Gastrocnemius medialis (tissue), 4 donors: ENCODE measurements at regions not wholly inside any gene's neighbourhood (a gene's known extent, or its start where the extent isn't known, plus 50 kb on each side); places are given as distances from the start of the nearest gene placed in this dataset.
"Not testable (repeated sequence)": the region's sequence is repeated elsewhere in the genome, so short reads cannot be mapped to it uniquely, and the experiment has no call there.

ENCODE experiments used
- ATAC-seq, 2 donors: fragments of 150-250 bp; one replicate each; pipeline ENCODE4 v1.9.1; 2016
- DNase-seq, 2 donors: peaks; one replicate each; pipeline ENCODE4 v3.0.0-alpha.2; 2019
- H3K27ac ChIP-seq, 4 donors: fragments of 200-600 bp; sonication (generic); 1 replicate in 1 of 4; 2 replicates in 3 of 4; pipeline ENCODE4 v1.5.1; 2016 to 2018; ENCODE audit warnings: mild to moderate bottlenecking in 2 of 4, moderate library complexity in 1 of 4
- H3K27me3 ChIP-seq, 3 donors: fragments of 200-600 bp; sonication (generic) in 2 of 3; 1 replicate in 1 of 3; 2 replicates in 2 of 3; pipeline versions ENCODE4 v1.5.1 to v1.6.0; 2016 to 2019; ENCODE audit warnings: mild to moderate bottlenecking in 1 of 3, moderate library complexity in 1 of 3
- H3K36me3 ChIP-seq, 2 donors: fragments of 200-600 bp; sonication (generic) in 1 of 2; one replicate each; pipeline ENCODE4 v1.5.1; 2017 to 2018
- H3K4me1 ChIP-seq, 2 donors: fragments of 200-600 bp; sonication (generic) in 1 of 2; one replicate each; pipeline ENCODE4 v1.5.1; 2016 to 2017; ENCODE audit warnings: mild to moderate bottlenecking in 2 of 2
- H3K4me3 ChIP-seq, 4 donors: fragments of 200-600 bp; sonication (generic) in 3 of 4; 1 replicate in 1 of 4; 2 replicates in 3 of 4; pipeline ENCODE4 v1.5.1; 2016 to 2019; ENCODE audit warnings: mild to moderate bottlenecking in 2 of 4
- H3K9me3 ChIP-seq, 3 donors: fragments of 200-600 bp; sonication (generic) in 2 of 3; 1 replicate in 1 of 3; 2 replicates in 2 of 3; pipeline ENCODE4 v1.5.1; 2016 to 2019
- in situ Hi-C, 4 donors: fragments of 200-750 bp; cut with MboI; loops; one replicate each; pipeline versions ENCODE4 v1.15.0 to v1.8.0; 2017; ENCODE audit warnings: low sequenced_read_pairs in 4 of 4
- intact Hi-C: fragments of 100-400 bp; cut with DNase I; formaldehyde crosslinking; loops from one replicate; pipeline ENCODE4 v1.15.1; 2023; ENCODE audit warnings: low total_unique reads

GRCh38 chr21:9790354-9790753, 731.0 kb upstream of the TPTE start:
- intact Hi-C loops, H3K27me3 ChIP-seq, H3K4me1 ChIP-seq, in situ Hi-C loops, ATAC-seq, H3K27ac ChIP-seq, H3K36me3 ChIP-seq, DNase-seq, H3K4me3 ChIP-seq, H3K9me3 ChIP-seq: not testable (repeated sequence)

DNA sequence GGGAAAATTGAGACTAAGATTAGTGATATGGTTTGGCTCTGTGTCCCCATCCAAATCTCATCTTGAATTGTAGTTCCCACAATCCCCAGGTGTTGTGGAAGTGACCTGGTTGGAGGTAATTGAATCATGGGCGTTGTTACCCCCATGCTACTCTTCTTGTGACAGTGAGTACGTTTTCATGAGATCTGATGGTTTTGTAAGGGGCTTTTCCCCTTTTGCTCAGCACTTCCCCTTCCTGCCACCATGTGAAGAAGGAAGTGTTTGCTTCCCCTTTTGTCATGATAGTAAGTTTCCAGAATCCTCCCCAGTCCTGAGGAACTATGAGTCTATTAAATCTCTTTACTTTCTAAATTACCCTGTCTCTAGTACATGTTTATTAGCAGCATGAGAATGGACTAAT, 729.9 kb upstream of the TPTE start:
- H3K27me3 ChIP-seq, H3K36me3 ChIP-seq, DNase-seq, ATAC-seq, H3K4me3 ChIP-seq, intact Hi-C loops, H3K27ac ChIP-seq, in situ Hi-C loops, H3K9me3 ChIP-seq, H3K4me1 ChIP-seq: not testable (repeated sequence)

DNA sequence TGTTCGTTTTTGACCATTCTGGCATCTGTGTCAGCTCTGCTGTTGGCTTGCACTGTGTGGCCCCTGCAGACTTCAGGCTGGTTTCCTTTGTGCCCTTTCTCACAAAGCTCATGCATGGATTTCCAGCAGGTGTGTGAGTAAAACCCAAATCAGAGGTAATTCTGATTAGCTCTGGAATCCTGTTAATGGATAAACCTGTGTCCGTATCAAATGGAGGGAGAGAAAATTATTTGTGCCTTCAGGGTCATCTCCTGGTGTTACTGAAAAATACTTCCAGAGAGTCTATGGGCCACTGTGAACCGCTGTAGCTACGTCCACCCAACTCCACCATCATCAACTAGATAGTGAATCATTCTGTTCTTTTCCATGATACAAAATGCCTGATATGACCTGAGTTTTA, 726.1 kb upstream of the TPTE start:
- H3K27ac ChIP-seq, H3K36me3 ChIP-seq, intact Hi-C loops, H3K4me3 ChIP-seq, DNase-seq, in situ Hi-C loops, H3K9me3 ChIP-seq, H3K4me1 ChIP-seq, ATAC-seq, H3K27me3 ChIP-seq: not testable (repeated sequence)

DNA sequence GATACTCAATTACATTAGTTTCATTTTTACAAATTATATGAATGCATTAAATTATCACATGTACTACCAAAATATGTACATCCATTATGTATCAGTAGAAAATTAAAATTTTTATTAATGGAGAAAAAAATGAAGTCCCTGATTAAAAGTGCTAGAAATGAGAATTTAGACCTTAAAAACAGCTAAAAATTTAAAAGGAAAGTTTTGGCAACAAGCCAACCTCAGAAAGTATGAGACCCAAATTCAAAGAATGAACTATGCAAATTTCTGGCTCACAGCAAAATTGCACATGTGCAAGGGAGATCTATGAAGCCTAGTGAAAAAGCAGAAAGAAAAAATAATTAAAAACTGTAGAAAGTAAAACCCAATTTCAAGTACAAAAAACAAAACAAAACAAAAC, 725.1 kb upstream of the TPTE start:
- in situ Hi-C loops, H3K4me1 ChIP-seq, H3K27me3 ChIP-seq, intact Hi-C loops, ATAC-seq, DNase-seq, H3K4me3 ChIP-seq, H3K27ac ChIP-seq, H3K36me3 ChIP-seq, H3K9me3 ChIP-seq: not testable (repeated sequence)

DNA sequence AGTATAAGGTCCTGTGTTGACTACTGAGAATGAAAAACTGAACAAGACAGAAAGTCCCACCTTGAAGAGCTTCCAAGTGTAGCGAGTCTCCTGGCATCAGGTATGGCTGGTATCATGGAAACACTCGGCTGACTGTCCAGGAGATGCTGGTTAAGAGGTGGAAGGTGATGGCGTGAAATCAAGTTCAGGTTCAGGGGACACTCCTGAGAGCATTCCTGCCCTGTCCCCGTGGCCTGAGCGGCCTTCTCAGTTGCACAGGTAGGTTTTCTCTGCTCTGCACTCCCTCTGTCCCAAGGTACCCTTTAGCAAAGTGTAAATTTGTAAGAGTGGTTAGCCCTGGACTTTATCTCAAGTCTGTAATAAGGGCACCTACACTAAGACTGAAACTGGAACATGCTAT, 713.7 kb upstream of the TPTE start:
- H3K36me3 ChIP-seq, H3K27me3 ChIP-seq, H3K4me1 ChIP-seq, H3K9me3 ChIP-seq, in situ Hi-C loops, H3K4me3 ChIP-seq, H3K27ac ChIP-seq, ATAC-seq, DNase-seq, intact Hi-C loops: not testable (repeated sequence)

DNA sequence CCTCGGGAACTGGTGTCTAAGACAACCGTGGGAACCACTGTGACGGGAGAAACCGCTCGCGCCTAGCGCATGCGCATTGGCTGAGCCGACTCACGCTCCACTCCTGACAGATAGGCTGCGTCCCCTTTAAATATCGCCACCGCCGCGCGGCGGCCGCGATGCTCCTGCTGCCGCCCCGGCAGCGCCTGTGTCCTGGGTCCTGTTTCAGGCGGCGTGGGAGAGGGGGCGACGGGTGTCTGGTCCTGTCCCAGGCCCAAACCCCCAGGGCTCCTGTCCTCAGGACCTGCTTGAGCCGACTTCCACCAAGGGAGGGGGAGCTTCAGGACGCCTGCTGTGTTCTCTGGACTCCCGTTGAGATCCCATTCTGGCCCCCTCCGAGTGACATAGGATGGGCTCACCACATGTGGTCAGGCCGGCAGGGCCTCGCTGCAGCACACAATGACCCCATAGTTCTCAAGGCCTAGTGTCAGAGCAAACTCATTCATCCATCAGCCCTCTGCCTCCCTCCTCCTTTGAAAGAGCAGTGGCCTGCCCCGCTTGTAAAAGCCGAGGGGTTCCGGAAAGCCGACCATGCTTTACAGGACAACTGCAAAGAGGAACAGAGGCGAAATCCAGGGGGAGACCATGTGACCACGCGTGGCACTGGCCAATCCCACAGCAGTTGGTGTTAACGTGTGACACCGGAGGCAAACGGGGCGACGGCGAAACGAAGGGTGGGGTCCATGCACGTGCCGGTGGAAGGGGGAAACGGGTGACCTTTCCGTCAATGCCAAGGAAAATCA, 710.0 kb upstream of the TPTE start:
- H3K27ac ChIP-seq, DNase-seq, in situ Hi-C loops, H3K4me1 ChIP-seq, H3K36me3 ChIP-seq, H3K4me3 ChIP-seq, H3K27me3 ChIP-seq, intact Hi-C loops, ATAC-seq, H3K9me3 ChIP-seq: not testable (repeated sequence)

DNA sequence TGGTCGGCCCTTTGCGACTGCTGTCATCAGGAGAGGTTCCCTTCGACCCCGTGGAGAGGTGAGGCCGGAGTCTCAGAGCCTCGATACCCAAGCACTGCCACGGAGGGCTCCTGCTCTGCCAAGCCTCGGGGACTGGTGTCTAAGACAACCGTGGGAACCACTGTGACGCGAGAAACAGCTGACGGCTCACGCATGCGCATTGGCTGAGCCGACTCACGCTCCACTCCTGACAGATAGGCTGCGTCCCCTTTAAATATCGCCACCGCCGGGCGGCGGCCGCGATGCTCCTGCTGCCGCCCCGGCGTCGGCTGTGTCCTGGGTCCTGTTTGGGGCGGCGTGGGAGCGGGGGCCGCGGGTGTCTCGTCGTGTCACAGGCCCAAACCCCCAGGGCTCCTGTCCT, 708.9 kb upstream of the TPTE start:
- H3K4me1 ChIP-seq, H3K27me3 ChIP-seq, intact Hi-C loops, DNase-seq, in situ Hi-C loops, H3K27ac ChIP-seq, H3K9me3 ChIP-seq, H3K36me3 ChIP-seq, H3K4me3 ChIP-seq, ATAC-seq: not testable (repeated sequence)

- ATAC-seq, intact Hi-C loops: not testable (repeated sequence)
These were observed 707.2 kb upstream of the TPTE start for GRCh38 chr21:9813894-9814814.

GRCh38 chr21:9815181-9815789, 706.1 kb upstream of the TPTE start:
- H3K9me3 ChIP-seq, H3K27me3 ChIP-seq, H3K36me3 ChIP-seq, intact Hi-C loops, in situ Hi-C loops, DNase-seq, H3K4me1 ChIP-seq, H3K4me3 ChIP-seq, ATAC-seq, H3K27ac ChIP-seq: not testable (repeated sequence)

More at GRCh38 chr21:9813894-9814814, 707.2 kb upstream of the TPTE start:
- H3K36me3 ChIP-seq, H3K4me3 ChIP-seq, H3K27ac ChIP-seq, in situ Hi-C loops, DNase-seq, H3K9me3 ChIP-seq, H3K27me3 ChIP-seq, H3K4me1 ChIP-seq: not testable (repeated sequence)

- H3K36me3 ChIP-seq, H3K4me1 ChIP-seq, in situ Hi-C loops, H3K27ac ChIP-seq, H3K27me3 ChIP-seq, H3K9me3 ChIP-seq, H3K4me3 ChIP-seq, intact Hi-C loops, ATAC-seq, DNase-seq: not testable (repeated sequence)
These were observed 704.5 kb upstream of the TPTE start for GRCh38 chr21:9816734-9817334.

- H3K27ac ChIP-seq, ATAC-seq, in situ Hi-C loops: not testable (repeated sequence)
These were observed 703.4 kb upstream of the TPTE start for GRCh38 chr21:9817841-9818441.

More at GRCh38 chr21:9817841-9818441, 703.4 kb upstream of the TPTE start:
- intact Hi-C loops, H3K27me3 ChIP-seq, H3K4me3 ChIP-seq, H3K9me3 ChIP-seq, H3K4me1 ChIP-seq, DNase-seq, H3K36me3 ChIP-seq: not testable (repeated sequence)
